Gastrocnemius medialis (tissue), 4 donors: ENCODE measurements at regions not wholly inside any gene's neighbourhood (a gene's known extent, or its start where the extent isn't known, plus 50 kb on each side); places are given as distances from the start of the nearest gene placed in this dataset.
"Not testable (repeated sequence)": the region's sequence is repeated elsewhere in the genome, so short reads cannot be mapped to it uniquely, and the experiment has no call there.

Source experiments
- ATAC-seq, 2 donors: fragments of 150-250 bp; one replicate each; pipeline ENCODE4 v1.9.1; 2016
- DNase-seq, 2 donors: peaks; one replicate each; pipeline ENCODE4 v3.0.0-alpha.2; 2019
- H3K27ac ChIP-seq, 4 donors: fragments of 200-600 bp; sonication (generic); 1 replicate in 1 of 4; 2 replicates in 3 of 4; pipeline ENCODE4 v1.5.1; 2016 to 2018; ENCODE audit warnings: mild to moderate bottlenecking in 2 of 4, moderate library complexity in 1 of 4
- H3K27me3 ChIP-seq, 3 donors: fragments of 200-600 bp; sonication (generic) in 2 of 3; 1 replicate in 1 of 3; 2 replicates in 2 of 3; pipeline versions ENCODE4 v1.5.1 to v1.6.0; 2016 to 2019; ENCODE audit warnings: mild to moderate bottlenecking in 1 of 3, moderate library complexity in 1 of 3
- H3K36me3 ChIP-seq, 2 donors: fragments of 200-600 bp; sonication (generic) in 1 of 2; one replicate each; pipeline ENCODE4 v1.5.1; 2017 to 2018
- H3K4me1 ChIP-seq, 2 donors: fragments of 200-600 bp; sonication (generic) in 1 of 2; one replicate each; pipeline ENCODE4 v1.5.1; 2016 to 2017; ENCODE audit warnings: mild to moderate bottlenecking in 2 of 2
- H3K4me3 ChIP-seq, 4 donors: fragments of 200-600 bp; sonication (generic) in 3 of 4; 1 replicate in 1 of 4; 2 replicates in 3 of 4; pipeline ENCODE4 v1.5.1; 2016 to 2019; ENCODE audit warnings: mild to moderate bottlenecking in 2 of 4
- H3K9me3 ChIP-seq, 3 donors: fragments of 200-600 bp; sonication (generic) in 2 of 3; 1 replicate in 1 of 3; 2 replicates in 2 of 3; pipeline ENCODE4 v1.5.1; 2016 to 2019
- POLR2A ChIP-seq, 2 donors: fragments of 450-650 bp; IDR thresholded peaks; one replicate each; pipeline ENCODE4 v1.6.1; 2017; ENCODE audit warnings: antibody characterized with exemption in 2 of 2, mild to moderate bottlenecking in 2 of 2, moderate library complexity in 2 of 2
- in situ Hi-C, 4 donors: fragments of 200-750 bp; cut with MboI; loops; one replicate each; pipeline versions ENCODE4 v1.15.0 to v1.8.0; 2017; ENCODE audit warnings: low sequenced_read_pairs in 4 of 4
- intact Hi-C: fragments of 100-400 bp; cut with DNase I; formaldehyde crosslinking; loops from one replicate; pipeline ENCODE4 v1.15.1; 2023; ENCODE audit warnings: low total_unique reads
- TF ChIP-seq, protein P1 (sequence below), 5 experiments: fragments of 450-650 bp in 3 of 5; fragments of 200-600 bp in 2 of 5; sonication (generic) in 2 of 5; IDR thresholded peaks in 4 of 5; conservative IDR thresholded peaks in 1 of 5; 1 replicate in 4 of 5; 2 replicates in 1 of 5; pipeline ENCODE4 v1.5.1; 2016 to 2019; ENCODE audit warnings: antibody characterized with exemption in 5 of 5, mild to moderate bottlenecking in 3 of 5, moderate library complexity in 3 of 5

DNA sequence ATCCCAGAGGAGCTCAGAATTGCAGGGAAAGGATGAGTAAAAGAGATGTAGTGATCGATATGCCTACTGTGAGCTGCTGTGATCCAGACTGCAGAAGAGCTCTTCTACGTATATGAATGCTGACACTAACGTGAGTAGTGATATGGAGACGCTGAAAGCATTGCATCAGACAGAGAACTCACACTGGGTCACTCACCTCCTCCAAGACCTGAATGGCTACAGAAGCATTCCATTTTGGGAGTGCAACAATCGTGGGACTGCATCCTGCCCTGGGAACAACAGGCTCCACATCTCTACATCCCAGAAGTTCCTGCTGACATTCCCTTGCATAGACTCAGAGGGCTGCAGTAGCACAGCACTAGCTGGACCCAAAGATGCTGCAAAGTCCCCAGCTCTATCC lies 755.9 kb upstream of the MEF2C start:
- DNase-seq (no peak), ATAC-seq (no peak)
- Histone ChIP-seq H3K27me3 (no peaks in the 10 kb centered on the region), H3K36me3 (no peaks in the 10 kb centered on the region), H3K9me3 (no peaks in the 10 kb centered on the region), H3K27ac (no peak overlapping the region), H3K4me1 (no peaks in the 10 kb centered on the region), H3K4me3 (no peak overlapping the region)
- in situ Hi-C loops = no loop called here
- intact Hi-C loops = no loop called here
- TF ChIP-seq, protein P1, sequence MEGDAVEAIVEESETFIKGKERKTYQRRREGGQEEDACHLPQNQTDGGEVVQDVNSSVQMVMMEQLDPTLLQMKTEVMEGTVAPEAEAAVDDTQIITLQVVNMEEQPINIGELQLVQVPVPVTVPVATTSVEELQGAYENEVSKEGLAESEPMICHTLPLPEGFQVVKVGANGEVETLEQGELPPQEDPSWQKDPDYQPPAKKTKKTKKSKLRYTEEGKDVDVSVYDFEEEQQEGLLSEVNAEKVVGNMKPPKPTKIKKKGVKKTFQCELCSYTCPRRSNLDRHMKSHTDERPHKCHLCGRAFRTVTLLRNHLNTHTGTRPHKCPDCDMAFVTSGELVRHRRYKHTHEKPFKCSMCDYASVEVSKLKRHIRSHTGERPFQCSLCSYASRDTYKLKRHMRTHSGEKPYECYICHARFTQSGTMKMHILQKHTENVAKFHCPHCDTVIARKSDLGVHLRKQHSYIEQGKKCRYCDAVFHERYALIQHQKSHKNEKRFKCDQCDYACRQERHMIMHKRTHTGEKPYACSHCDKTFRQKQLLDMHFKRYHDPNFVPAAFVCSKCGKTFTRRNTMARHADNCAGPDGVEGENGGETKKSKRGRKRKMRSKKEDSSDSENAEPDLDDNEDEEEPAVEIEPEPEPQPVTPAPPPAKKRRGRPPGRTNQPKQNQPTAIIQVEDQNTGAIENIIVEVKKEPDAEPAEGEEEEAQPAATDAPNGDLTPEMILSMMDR (IDR thresholded peaks at IDR 0.05 in 4 of 5, conservative IDR thresholded peaks at IDR 0.05 in 1 of 5) = no peak
- TF ChIP-seq POLR2A (IDR thresholded peaks at IDR 0.05) = no peak

DNA sequence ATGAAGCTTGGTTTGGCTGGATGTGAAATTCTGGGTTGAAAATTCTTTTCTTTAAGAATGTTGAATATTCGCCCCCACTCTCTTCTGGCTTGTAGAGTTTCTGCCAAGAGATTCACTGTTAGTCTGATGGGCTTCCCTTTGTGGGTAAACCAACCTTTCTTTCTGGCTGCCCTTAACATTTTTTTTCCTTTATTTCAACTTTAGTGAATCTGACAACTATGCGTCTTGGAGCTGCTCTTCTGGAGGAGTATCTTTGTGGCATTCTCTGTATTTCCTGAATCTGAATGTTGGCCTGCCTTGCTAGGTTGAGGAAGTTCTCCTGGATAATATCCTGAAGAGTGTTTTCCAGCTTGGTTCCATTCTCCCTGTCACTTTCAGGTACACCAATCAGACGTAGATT lies 751.2 kb upstream of the MEF2C start:
- H3K4me3 ChIP-seq, H3K27me3 ChIP-seq, in situ Hi-C loops, H3K36me3 ChIP-seq, H3K27ac ChIP-seq, intact Hi-C loops, ATAC-seq, H3K4me1 ChIP-seq, DNase-seq, H3K9me3 ChIP-seq: not testable (repeated sequence)

DNA sequence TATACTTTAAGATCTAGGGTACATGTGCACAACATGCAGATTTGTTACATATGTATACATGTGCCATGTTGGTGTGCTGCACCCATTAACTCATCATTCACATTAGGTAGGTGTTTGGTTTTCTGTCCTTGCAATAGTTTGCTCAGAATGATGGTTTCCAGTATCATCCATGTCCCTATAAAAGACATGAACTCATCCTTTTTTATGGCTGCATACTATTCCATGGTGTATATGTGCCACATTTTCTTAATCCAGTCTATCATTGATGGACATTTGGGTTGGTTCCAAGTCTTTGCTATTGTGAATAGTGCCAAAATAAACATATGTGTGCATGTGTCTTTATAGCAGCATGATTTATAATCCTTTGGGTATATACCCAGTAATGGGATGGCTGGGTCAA lies 747.1 kb upstream of the MEF2C start:
- H3K27ac ChIP-seq, H3K36me3 ChIP-seq, ATAC-seq, in situ Hi-C loops, DNase-seq, H3K4me1 ChIP-seq, intact Hi-C loops, H3K9me3 ChIP-seq, H3K4me3 ChIP-seq, H3K27me3 ChIP-seq: not testable (repeated sequence)

DNA sequence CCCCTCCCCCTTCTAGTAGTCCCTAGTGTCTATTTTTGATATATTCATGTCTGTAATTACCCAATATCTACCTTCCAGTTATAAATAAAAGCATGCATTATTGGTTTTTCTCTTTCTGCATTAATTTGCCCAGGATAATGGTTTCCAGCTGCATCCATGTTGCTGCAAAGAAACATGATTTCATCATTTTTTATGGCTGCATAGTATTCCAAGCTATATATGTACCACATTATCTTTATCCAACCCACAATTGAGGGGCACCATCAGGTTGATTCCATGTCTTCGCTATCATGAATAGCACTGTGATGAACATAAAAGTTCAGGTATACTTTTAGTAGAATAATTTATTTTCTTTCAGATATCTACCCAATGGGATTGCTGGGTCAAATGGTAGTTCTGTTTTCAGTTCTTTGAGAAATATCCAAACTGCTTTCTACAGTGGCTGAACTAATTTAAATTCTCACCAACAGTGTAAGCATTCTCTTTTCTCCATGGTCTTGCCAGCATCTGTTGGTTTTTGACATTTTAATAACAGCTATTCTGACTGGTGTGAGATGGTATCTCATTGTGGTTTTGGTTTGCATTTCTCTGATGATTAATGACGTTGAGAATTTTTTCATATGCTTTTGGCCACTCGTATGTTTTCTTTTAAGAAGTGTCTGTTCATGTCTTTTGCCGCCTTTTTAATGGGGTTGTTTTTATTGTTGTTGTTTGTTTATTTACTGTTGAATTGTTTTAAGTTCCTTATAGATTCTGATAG lies 746.1 kb upstream of the MEF2C start:
- H3K27me3 ChIP-seq = no peaks in the 10 kb centered on the region
- H3K27ac ChIP-seq = no peak overlapping the region
- intact Hi-C loops = no loop called here
- DNase-seq = no peak
- H3K9me3 ChIP-seq = peaks cover 0 to 5% (median 0%) of the 10 kb centered on the region in 3 donors
- ATAC-seq = no peak
- no peak overlapping the region for H3K4me3 ChIP-seq
- H3K4me1 ChIP-seq = no peaks in the 10 kb centered on the region
- in situ Hi-C loops = no loop called here
- H3K36me3 ChIP-seq = no peaks in the 10 kb centered on the region
- TF ChIP-seq, protein P1 (IDR thresholded peaks at IDR 0.05 in 4 of 5, conservative IDR thresholded peaks at IDR 0.05 in 1 of 5) = no peak
- no peak for TF ChIP-seq POLR2A (IDR thresholded peaks at IDR 0.05)

DNA sequence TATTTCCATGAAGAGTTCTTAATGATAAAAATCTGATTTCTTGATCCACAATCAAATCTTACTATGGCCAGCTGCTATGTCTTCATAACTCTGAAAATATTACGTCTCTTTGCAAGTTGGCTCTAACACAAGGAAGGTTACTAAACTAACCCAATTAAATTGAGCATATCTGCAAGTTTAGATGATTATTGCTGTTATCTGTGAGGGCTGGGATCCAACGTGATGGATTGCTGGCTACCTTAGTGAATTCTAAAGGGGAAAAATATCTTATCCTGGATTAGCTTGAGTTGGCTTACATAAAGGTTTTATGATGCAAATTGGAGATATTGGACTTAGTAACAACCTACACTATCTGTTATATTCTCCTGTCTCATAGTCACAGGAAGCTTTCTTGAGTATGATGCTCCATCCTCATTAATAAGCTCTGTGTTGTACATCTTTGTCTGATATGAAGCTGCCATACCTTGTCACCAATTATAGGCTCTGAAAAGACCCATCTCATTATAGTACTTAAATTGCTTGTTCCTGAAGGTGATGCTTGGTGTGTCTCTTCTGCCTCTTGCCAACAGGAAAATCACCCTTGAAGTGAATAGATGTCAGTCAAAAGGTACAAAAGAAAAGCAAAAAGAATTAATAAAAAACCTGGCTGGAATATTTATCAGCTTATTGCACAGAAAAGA lies 733.0 kb upstream of the MEF2C start:
- Histone ChIP-seq H3K9me3 (no peaks in the 10 kb centered on the region), H3K4me1 (no peaks in the 10 kb centered on the region), H3K36me3 (no peaks in the 10 kb centered on the region), H3K27me3 (no peaks in the 10 kb centered on the region), H3K27ac (no peak overlapping the region), H3K4me3 (no peak overlapping the region)
- DNase-seq (no peak), ATAC-seq (no peak)
- in situ Hi-C loops = no loop called here
- TF ChIP-seq, protein P1 (IDR thresholded peaks at IDR 0.05 in 4 of 5, conservative IDR thresholded peaks at IDR 0.05 in 1 of 5) = no peak
- intact Hi-C loops = no loop called here
